ENCODE measurements at regions not wholly inside any gene's neighbourhood (a gene's known extent, or its start where the extent isn't known, plus 50 kb on each side); places are given as distances from the start of the nearest gene placed in this dataset.
A peak's percentile ranks its signal among the peaks of the same experiment; 100 is the strongest.

DNA sequence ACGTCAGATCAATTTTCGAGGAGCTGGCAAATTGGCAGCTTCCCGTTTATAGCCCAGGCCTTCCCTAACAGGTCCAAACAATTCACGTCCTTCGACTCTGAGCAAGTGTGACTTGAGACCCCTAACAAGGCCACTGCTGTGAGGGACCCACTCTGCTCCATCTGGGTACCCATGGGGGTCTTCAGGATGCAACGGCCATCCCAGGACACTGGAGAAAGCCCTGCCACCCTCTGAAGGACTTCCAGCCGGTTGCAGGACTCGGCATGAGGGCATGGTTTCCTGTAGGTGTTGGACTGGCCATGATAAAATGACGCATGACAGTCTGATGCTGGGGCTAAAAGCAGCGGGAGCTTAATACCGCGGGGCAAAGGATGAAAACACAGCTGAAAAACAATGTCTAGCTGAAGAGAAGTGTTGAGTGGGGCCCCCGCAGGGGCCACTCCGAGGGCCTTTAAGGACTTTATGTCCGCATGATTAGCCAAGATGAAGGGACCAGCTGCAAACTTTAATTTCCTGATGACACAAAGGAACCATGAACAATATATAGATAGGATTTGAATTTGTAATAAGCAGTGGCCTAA, 113.3 kb upstream of the ZNF521 start:
- TF ChIP-seq, protein P1, sequence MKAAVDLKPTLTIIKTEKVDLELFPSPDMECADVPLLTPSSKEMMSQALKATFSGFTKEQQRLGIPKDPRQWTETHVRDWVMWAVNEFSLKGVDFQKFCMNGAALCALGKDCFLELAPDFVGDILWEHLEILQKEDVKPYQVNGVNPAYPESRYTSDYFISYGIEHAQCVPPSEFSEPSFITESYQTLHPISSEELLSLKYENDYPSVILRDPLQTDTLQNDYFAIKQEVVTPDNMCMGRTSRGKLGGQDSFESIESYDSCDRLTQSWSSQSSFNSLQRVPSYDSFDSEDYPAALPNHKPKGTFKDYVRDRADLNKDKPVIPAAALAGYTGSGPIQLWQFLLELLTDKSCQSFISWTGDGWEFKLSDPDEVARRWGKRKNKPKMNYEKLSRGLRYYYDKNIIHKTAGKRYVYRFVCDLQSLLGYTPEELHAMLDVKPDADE (IDR thresholded peaks at IDR 0.05) = no peak
- TF ChIP-seq EZH2phosphoT487 (IDR thresholded peaks at IDR 0.05; ENCODE audit: unreplicated experiment) = no peak
- TF ChIP-seq, protein P2, sequence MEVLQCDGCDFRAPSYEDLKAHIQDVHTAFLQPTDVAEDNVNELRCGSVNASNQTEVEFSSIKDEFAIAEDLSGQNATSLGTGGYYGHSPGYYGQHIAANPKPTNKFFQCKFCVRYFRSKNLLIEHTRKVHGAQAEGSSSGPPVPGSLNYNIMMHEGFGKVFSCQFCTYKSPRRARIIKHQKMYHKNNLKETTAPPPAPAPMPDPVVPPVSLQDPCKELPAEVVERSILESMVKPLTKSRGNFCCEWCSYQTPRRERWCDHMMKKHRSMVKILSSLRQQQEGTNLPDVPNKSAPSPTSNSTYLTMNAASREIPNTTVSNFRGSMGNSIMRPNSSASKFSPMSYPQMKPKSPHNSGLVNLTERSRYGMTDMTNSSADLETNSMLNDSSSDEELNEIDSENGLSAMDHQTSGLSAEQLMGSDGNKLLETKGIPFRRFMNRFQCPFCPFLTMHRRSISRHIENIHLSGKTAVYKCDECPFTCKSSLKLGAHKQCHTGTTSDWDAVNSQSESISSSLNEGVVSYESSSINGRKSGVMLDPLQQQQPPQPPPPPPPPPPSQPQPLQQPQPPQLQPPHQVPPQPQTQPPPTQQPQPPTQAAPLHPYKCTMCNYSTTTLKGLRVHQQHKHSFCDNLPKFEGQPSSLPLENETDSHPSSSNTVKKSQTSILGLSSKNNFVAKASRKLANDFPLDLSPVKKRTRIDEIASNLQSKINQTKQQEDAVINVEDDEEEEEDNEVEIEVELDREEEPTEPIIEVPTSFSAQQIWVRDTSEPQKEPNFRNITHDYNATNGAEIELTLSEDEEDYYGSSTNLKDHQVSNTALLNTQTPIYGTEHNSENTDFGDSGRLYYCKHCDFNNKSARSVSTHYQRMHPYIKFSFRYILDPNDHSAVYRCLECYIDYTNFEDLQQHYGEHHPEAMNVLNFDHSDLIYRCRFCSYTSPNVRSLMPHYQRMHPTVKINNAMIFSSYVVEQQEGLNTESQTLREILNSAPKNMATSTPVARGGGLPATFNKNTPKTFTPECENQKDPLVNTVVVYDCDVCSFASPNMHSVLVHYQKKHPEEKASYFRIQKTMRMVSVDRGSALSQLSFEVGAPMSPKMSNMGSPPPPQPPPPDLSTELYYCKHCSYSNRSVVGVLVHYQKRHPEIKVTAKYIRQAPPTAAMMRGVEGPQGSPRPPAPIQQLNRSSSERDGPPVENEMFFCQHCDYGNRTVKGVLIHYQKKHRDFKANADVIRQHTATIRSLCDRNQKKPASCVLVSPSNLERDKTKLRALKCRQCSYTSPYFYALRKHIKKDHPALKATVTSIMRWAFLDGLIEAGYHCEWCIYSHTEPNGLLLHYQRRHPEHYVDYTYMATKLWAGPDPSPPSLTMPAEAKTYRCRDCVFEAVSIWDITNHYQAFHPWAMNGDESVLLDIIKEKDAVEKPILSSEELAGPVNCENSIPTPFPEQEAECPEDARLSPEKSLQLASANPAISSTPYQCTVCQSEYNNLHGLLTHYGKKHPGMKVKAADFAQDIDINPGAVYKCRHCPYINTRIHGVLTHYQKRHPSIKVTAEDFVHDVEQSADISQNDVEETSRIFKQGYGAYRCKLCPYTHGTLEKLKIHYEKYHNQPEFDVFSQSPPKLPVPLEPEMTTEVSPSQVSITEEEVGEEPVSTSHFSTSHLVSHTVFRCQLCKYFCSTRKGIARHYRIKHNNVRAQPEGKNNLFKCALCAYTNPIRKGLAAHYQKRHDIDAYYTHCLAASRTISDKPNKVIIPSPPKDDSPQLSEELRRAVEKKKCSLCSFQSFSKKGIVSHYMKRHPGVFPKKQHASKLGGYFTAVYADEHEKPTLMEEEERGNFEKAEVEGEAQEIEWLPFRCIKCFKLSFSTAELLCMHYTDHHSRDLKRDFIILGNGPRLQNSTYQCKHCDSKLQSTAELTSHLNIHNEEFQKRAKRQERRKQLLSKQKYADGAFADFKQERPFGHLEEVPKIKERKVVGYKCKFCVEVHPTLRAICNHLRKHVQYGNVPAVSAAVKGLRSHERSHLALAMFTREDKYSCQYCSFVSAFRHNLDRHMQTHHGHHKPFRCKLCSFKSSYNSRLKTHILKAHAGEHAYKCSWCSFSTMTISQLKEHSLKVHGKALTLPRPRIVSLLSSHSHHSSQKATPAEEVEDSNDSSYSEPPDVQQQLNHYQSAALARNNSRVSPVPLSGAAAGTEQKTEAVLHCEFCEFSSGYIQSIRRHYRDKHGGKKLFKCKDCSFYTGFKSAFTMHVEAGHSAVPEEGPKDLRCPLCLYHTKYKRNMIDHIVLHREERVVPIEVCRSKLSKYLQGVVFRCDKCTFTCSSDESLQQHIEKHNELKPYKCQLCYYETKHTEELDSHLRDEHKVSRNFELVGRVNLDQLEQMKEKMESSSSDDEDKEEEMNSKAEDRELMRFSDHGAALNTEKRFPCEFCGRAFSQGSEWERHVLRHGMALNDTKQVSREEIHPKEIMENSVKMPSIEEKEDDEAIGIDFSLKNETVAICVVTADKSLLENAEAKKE (CRISPR knock-in tag; IDR thresholded peaks at IDR 0.05) = no peak
- TF ChIP-seq, protein P3, sequence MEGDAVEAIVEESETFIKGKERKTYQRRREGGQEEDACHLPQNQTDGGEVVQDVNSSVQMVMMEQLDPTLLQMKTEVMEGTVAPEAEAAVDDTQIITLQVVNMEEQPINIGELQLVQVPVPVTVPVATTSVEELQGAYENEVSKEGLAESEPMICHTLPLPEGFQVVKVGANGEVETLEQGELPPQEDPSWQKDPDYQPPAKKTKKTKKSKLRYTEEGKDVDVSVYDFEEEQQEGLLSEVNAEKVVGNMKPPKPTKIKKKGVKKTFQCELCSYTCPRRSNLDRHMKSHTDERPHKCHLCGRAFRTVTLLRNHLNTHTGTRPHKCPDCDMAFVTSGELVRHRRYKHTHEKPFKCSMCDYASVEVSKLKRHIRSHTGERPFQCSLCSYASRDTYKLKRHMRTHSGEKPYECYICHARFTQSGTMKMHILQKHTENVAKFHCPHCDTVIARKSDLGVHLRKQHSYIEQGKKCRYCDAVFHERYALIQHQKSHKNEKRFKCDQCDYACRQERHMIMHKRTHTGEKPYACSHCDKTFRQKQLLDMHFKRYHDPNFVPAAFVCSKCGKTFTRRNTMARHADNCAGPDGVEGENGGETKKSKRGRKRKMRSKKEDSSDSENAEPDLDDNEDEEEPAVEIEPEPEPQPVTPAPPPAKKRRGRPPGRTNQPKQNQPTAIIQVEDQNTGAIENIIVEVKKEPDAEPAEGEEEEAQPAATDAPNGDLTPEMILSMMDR (conservative IDR thresholded peaks at IDR 0.05; ENCODE audit: low read depth in 2 of 2) = no peak
- TF ChIP-seq NANOG (IDR thresholded peaks at IDR 0.05; ENCODE audit: borderline replicate concordance) = no peak
- TF ChIP-seq, protein P4, sequence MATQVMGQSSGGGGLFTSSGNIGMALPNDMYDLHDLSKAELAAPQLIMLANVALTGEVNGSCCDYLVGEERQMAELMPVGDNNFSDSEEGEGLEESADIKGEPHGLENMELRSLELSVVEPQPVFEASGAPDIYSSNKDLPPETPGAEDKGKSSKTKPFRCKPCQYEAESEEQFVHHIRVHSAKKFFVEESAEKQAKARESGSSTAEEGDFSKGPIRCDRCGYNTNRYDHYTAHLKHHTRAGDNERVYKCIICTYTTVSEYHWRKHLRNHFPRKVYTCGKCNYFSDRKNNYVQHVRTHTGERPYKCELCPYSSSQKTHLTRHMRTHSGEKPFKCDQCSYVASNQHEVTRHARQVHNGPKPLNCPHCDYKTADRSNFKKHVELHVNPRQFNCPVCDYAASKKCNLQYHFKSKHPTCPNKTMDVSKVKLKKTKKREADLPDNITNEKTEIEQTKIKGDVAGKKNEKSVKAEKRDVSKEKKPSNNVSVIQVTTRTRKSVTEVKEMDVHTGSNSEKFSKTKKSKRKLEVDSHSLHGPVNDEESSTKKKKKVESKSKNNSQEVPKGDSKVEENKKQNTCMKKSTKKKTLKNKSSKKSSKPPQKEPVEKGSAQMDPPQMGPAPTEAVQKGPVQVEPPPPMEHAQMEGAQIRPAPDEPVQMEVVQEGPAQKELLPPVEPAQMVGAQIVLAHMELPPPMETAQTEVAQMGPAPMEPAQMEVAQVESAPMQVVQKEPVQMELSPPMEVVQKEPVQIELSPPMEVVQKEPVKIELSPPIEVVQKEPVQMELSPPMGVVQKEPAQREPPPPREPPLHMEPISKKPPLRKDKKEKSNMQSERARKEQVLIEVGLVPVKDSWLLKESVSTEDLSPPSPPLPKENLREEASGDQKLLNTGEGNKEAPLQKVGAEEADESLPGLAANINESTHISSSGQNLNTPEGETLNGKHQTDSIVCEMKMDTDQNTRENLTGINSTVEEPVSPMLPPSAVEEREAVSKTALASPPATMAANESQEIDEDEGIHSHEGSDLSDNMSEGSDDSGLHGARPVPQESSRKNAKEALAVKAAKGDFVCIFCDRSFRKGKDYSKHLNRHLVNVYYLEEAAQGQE (IDR thresholded peaks at IDR 0.05; ENCODE audit: unreplicated experiment) = no peak
- no peak for TF ChIP-seq POLR2AphosphoS5 (IDR thresholded peaks at IDR 0.05; ENCODE audit: low read depth)
- no peak for TF ChIP-seq CREB1 (CRISPR knock-in tag; IDR thresholded peaks at IDR 0.05; ENCODE audit: low read depth)
- TF ChIP-seq STAT1 (IDR thresholded peaks at IDR 0.05; ENCODE audit: unreplicated experiment) = no peak
- TF ChIP-seq ZNF331 (CRISPR knock-in tag; IDR thresholded peaks at IDR 0.05; ENCODE audit: low read depth) = no peak
- no peak for TF ChIP-seq JUNB (IDR thresholded peaks at IDR 0.05; ENCODE audit: unreplicated experiment)
- no peak overlapping the region for H3K4me3 ChIP-seq
- no peak overlapping the region for H3K4me2 ChIP-seq
- Mint-ChIP-seq H3K36me3 (ENCODE audit: low read depth) (no peaks in the 10 kb centered on the region), H3K27ac (no peak overlapping the region), H3K4me3 (no peak overlapping the region), H3K4me1 (peaks cover 23% of the 10 kb centered on the region), H3K27me3 (ENCODE audit: insufficient read depth, low read depth, poor library complexity) (peaks cover 2% of the 10 kb centered on the region), H3K9me3 (no peaks in the 10 kb centered on the region)
- H2AFZ ChIP-seq = peak overlapping the region; percentile 32; the same call in 1 of the 2 replicates
- H3F3A ChIP-seq (replicated peaks; ENCODE audit: low read depth) = no peaks in the 10 kb centered on the region
- no peak for DNase-seq (ENCODE audit: low spot score)
- H4K20me1 ChIP-seq (replicated peaks; ENCODE audit: insufficient read depth) = no peaks in the 10 kb centered on the region
- H3K36me3 ChIP-seq (ENCODE audit: insufficient read depth) = no peaks in the 10 kb centered on the region
- no peaks in the 10 kb centered on the region for H3K79me2 ChIP-seq (replicated peaks; ENCODE audit: insufficient read depth)
- ATAC-seq = no peak
- H3K27me3 ChIP-seq (ENCODE audit: insufficient read depth) = no peaks in the 10 kb centered on the region
- peaks cover 5% of the 10 kb centered on the region; the same call in 1 of the 2 replicates for H3K9me2 ChIP-seq (ENCODE audit: insufficient read depth)
- H3K27ac ChIP-seq (ENCODE audit: low read depth) = no peak overlapping the region
- peaks cover 15% of the 10 kb centered on the region for H3K4me1 ChIP-seq (ENCODE audit: insufficient read depth)

All from GM23338 (cell line).